22Rv1 (cell line): ENCODE measurements at regions not wholly inside any gene's neighbourhood (a gene's known extent, or its start where the extent isn't known, plus 50 kb on each side); places are given as distances from the start of the nearest gene placed in this dataset.

Source experiments
- H3K27ac ChIP-seq: fragments of 450-650 bp; 2 replicates; pipeline ENCODE4 v1.5.1; 2017
- ZFX ChIP-seq: fragments of 450-650 bp; IDR thresholded peaks from 2 replicates; pipeline ENCODE4 v1.6.1; 2017; ENCODE audit warnings: antibody characterized with exemption, borderline replicate concordance
- TF ChIP-seq, protein P1 (sequence below): fragments of 450-650 bp; IDR thresholded peaks from 2 replicates; pipeline ENCODE4 v1.5.1; 2017; ENCODE audit warnings: mild to moderate bottlenecking

GRCh38 chr2:107148055-107148454 is 262.1 kb upstream of the ST6GAL2 start:
- no peak overlapping the region for H3K27ac ChIP-seq
- TF ChIP-seq ZFX = no peak
- TF ChIP-seq, protein P1, sequence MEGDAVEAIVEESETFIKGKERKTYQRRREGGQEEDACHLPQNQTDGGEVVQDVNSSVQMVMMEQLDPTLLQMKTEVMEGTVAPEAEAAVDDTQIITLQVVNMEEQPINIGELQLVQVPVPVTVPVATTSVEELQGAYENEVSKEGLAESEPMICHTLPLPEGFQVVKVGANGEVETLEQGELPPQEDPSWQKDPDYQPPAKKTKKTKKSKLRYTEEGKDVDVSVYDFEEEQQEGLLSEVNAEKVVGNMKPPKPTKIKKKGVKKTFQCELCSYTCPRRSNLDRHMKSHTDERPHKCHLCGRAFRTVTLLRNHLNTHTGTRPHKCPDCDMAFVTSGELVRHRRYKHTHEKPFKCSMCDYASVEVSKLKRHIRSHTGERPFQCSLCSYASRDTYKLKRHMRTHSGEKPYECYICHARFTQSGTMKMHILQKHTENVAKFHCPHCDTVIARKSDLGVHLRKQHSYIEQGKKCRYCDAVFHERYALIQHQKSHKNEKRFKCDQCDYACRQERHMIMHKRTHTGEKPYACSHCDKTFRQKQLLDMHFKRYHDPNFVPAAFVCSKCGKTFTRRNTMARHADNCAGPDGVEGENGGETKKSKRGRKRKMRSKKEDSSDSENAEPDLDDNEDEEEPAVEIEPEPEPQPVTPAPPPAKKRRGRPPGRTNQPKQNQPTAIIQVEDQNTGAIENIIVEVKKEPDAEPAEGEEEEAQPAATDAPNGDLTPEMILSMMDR = no peak

GRCh38 chr2:107148496-107148895 is 262.5 kb upstream of the ST6GAL2 start:
- TF ChIP-seq, protein P1 = no peak
- no peak overlapping the region for H3K27ac ChIP-seq

- TF ChIP-seq, protein P1 = no peak
- no peak for TF ChIP-seq ZFX
- no peak overlapping the region for H3K27ac ChIP-seq
Observed at GRCh38 chr2:107160640-107161239, 274.8 kb upstream of the ST6GAL2 start.

DNA sequence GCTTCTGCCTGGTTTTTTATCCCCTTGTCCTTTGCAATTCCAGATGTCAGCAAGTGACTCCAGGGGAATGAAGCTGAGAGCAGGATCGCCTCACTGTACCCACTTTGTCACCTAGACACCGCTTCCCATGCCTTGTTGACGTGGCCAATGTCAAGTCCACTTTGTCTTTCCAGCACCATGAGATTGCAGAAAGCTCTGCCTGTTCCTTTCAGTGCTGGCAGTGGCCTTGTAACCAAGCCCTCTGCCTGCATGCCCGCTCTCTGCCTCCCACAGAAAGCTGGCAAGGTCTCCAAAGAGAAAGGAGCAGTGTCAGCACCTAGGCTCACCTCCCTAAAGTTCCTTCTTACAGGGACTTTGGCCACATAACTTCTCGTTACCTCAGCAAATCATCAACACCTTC is 282.2 kb upstream of the ST6GAL2 start:
- no peak overlapping the region for H3K27ac ChIP-seq
- TF ChIP-seq ZFX = no peak
- TF ChIP-seq, protein P1 = no peak

DNA sequence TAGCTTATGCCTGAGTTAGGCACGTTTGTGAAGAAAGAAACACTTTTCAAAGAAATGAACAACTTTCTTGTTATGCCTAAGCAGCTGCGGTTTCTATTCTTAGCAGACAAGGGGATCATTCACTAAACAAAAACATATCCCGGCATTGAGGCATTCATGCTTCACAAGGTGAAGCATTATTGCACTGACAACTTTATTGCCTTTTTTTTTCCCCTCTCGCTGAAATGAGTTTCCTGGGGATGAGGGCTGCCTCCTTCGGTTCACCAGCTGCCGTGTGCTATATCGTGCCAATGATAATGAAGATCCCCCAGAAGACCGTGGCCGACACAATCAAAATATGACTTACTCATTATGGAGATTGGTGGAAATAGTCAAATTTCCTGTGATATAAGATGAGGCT is 288.2 kb upstream of the ST6GAL2 start:
- H3K27ac ChIP-seq = no peak overlapping the region
- no peak for TF ChIP-seq ZFX
- TF ChIP-seq, protein P1 = no peak

- no peak overlapping the region for H3K27ac ChIP-seq
- TF ChIP-seq, protein P1 = no peak
- TF ChIP-seq ZFX = no peak
Observed at GRCh38 chr2:107182981-107183380, 297.0 kb upstream of the ST6GAL2 start.

GRCh38 chr2:107187870-107188269 is 301.9 kb upstream of the ST6GAL2 start:
- no peak overlapping the region for H3K27ac ChIP-seq
- no peak for TF ChIP-seq ZFX
- TF ChIP-seq, protein P1 = no peak
